ENCODE measurements at regions not wholly inside any gene's neighbourhood (a gene's known extent, or its start where the extent isn't known, plus 50 kb on each side); places are given as distances from the start of the nearest gene placed in this dataset.

GRCh38 chr1:118247593-118247992 is 62.6 kb upstream of the SPAG17 start:
- TF ChIP-seq CTCF (IDR thresholded peaks at IDR 0.05) (peak in 3 of 4 donors; percentile 15 to 40 (median 27)), POLR2A (IDR thresholded peaks at IDR 0.05) (no peak)
